Suprapubic skin (tissue), 4 donors: ENCODE measurements at regions not wholly inside any gene's neighbourhood (a gene's known extent, or its start where the extent isn't known, plus 50 kb on each side); places are given as distances from the start of the nearest gene placed in this dataset.

Experiments
- DNase-seq, 2 donors: peaks; one replicate each; pipeline ENCODE4 v3.0.0-alpha.2; 2019; ENCODE audit warnings: low spot score in 2 of 2
- H3K27ac ChIP-seq: fragments of 200-600 bp; sonication (generic); one replicate; pipeline ENCODE4 v1.5.1; 2019
- H3K27me3 ChIP-seq: fragments of 200-600 bp; sonication (generic); one replicate; pipeline ENCODE4 v1.5.1; 2019
- H3K36me3 ChIP-seq: fragments of 200-600 bp; sonication (generic); one replicate; pipeline ENCODE4 v1.5.1; 2019
- H3K4me1 ChIP-seq: fragments of 200-600 bp; sonication (generic); one replicate; pipeline ENCODE4 v1.5.1; 2019
- H3K4me3 ChIP-seq: fragments of 200-600 bp; sonication (generic); one replicate; pipeline ENCODE4 v1.5.1; 2019; ENCODE audit warnings: mild to moderate bottlenecking
- H3K9me3 ChIP-seq: fragments of 200-600 bp; sonication (generic); one replicate; pipeline ENCODE4 v1.5.1; 2019
- CTCF ChIP-seq, 2 donors: fragments of 200-600 bp in 1 of 2; fragments of 450-650 bp in 1 of 2; sonication (generic) in 1 of 2; IDR thresholded peaks; one replicate each; pipeline ENCODE4 v1.5.1; 2016 to 2019; ENCODE audit warnings: antibody characterized with exemption in 2 of 2, mild to moderate bottlenecking in 1 of 2, moderate library complexity in 1 of 2
- EP300 ChIP-seq: sonication (generic); formaldehyde crosslinking; IDR thresholded peaks from one replicate; pipeline ENCODE4 v1.6.1; 2017; ENCODE audit warnings: antibody characterized with exemption
- POLR2A ChIP-seq, 2 donors: fragments of 450-650 bp; IDR thresholded peaks; one replicate each; pipeline ENCODE4 v1.6.1; 2017; ENCODE audit warnings: antibody characterized with exemption in 2 of 2, mild to moderate bottlenecking in 2 of 2, moderate library complexity in 2 of 2
- POLR2AphosphoS5 ChIP-seq, 3 donors: sonication (generic); formaldehyde crosslinking; IDR thresholded peaks; one replicate each; pipeline ENCODE4 v1.6.1; 2017; ENCODE audit warnings: antibody characterized with exemption in 3 of 3
- WGBS: methylation state at CpG from one replicate; pipeline ENCODE4 v1.1.5; 2018; 5-methylcytosine and 5-hydroxymethylcytosine counted together

- H3K4me1 ChIP-seq = no peaks in the 10 kb centered on the region
- WGBS = 81% methylated on average over 4 of the region's 4 CpGs
Observed at GRCh38 chr5:163912046-163912445, 406.6 kb downstream of the MAT2B start.

GRCh38 chr5:163913548-163913947 is 408.1 kb downstream of the MAT2B start:
- Histone ChIP-seq H3K9me3 (no peaks in the 10 kb centered on the region), H3K27ac (no peak overlapping the region), H3K27me3 (no peaks in the 10 kb centered on the region), H3K4me3 (no peak overlapping the region), H3K36me3 (no peaks in the 10 kb centered on the region), H3K4me1 (no peaks in the 10 kb centered on the region)
- no peak for DNase-seq
- no peak for TF ChIP-seq EP300
- TF ChIP-seq POLR2A (IDR thresholded peaks at IDR 0.05) = no peak
- TF ChIP-seq CTCF (IDR thresholded peaks at IDR 0.05) = no peak
- no peak for TF ChIP-seq POLR2AphosphoS5 (IDR thresholded peaks at IDR 0.05)
- 83% methylated on average over 3 of the region's 3 CpGs for WGBS

More at GRCh38 chr5:163912046-163912445, 406.6 kb downstream of the MAT2B start:
- DNase-seq = no peak
- H3K9me3 ChIP-seq = no peaks in the 10 kb centered on the region
- H3K27me3 ChIP-seq = no peaks in the 10 kb centered on the region
- H3K27ac ChIP-seq = no peak overlapping the region
- no peak overlapping the region for H3K4me3 ChIP-seq
- TF ChIP-seq POLR2AphosphoS5 (IDR thresholded peaks at IDR 0.05) (no peak), POLR2A (IDR thresholded peaks at IDR 0.05) (no peak), CTCF (IDR thresholded peaks at IDR 0.05) (no peak), EP300 (no peak)
- H3K36me3 ChIP-seq = no peaks in the 10 kb centered on the region

GRCh38 chr5:163914910-163915309 is 409.5 kb downstream of the MAT2B start:
- no peaks in the 10 kb centered on the region for H3K36me3 ChIP-seq
- no peaks in the 10 kb centered on the region for H3K4me1 ChIP-seq
- no peak overlapping the region for H3K4me3 ChIP-seq
- no peaks in the 10 kb centered on the region for H3K9me3 ChIP-seq
- no peak overlapping the region for H3K27ac ChIP-seq
- no peaks in the 10 kb centered on the region for H3K27me3 ChIP-seq
- 46% methylated on average over 5 of the region's 5 CpGs for WGBS
- no peak for DNase-seq
- TF ChIP-seq POLR2A (IDR thresholded peaks at IDR 0.05) (no peak), CTCF (IDR thresholded peaks at IDR 0.05) (no peak)

GRCh38 chr5:163915481-163915961 is 410.1 kb downstream of the MAT2B start:
- Histone ChIP-seq H3K4me3 (no peak overlapping the region), H3K36me3 (no peaks in the 10 kb centered on the region), H3K27me3 (no peaks in the 10 kb centered on the region), H3K9me3 (no peaks in the 10 kb centered on the region), H3K4me1 (no peaks in the 10 kb centered on the region), H3K27ac (no peak overlapping the region)
- DNase-seq = no peak
- TF ChIP-seq POLR2A (IDR thresholded peaks at IDR 0.05) (no peak), EP300 (no peak), CTCF (IDR thresholded peaks at IDR 0.05) (no peak), POLR2AphosphoS5 (IDR thresholded peaks at IDR 0.05) (no peak)
- 71% methylated on average over 5 of the region's 9 CpGs for WGBS

- TF ChIP-seq POLR2A (IDR thresholded peaks at IDR 0.05) (no peak), POLR2AphosphoS5 (IDR thresholded peaks at IDR 0.05) (no peak), EP300 (no peak), CTCF (IDR thresholded peaks at IDR 0.05) (no peak)
- WGBS = 71% methylated on average over 2 of the region's 2 CpGs
- H3K27ac ChIP-seq = no peak overlapping the region
- no peaks in the 10 kb centered on the region for H3K27me3 ChIP-seq
- no peaks in the 10 kb centered on the region for H3K9me3 ChIP-seq
- no peaks in the 10 kb centered on the region for H3K4me1 ChIP-seq
- H3K4me3 ChIP-seq = no peak overlapping the region
- DNase-seq = no peak
- no peaks in the 10 kb centered on the region for H3K36me3 ChIP-seq
Observed at GRCh38 chr5:163916376-163916775, 411.0 kb downstream of the MAT2B start.
